ENCODE measurements at regions not wholly inside any gene's neighbourhood (a gene's known extent, or its start where the extent isn't known, plus 50 kb on each side); places are given as distances from the start of the nearest gene placed in this dataset.
A peak's percentile ranks its signal among the peaks of the same experiment; 100 is the strongest.

GRCh38 chr5:172575416-172575815, 65.6 kb upstream of the NEURL1B start:
- Histone ChIP-seq H2AFZ (ENCODE audit: low read depth, low read length) (peak overlapping the region; percentile 45), H3K4me2 (ENCODE audit: low read length) (peak overlapping the region; percentile 78), H3F3A (ENCODE audit: insufficient read depth, low read length, poor library complexity, severe bottlenecking) (no peaks in the 10 kb centered on the region), H3K9me3 (ENCODE audit: low read length) (no peaks in the 10 kb centered on the region), H3K9me2 (ENCODE audit: insufficient read depth, low read length) (no peaks in the 10 kb centered on the region), H3K79me2 (replicated peaks; ENCODE audit: insufficient read depth, low read length) (no peaks in the 10 kb centered on the region), H3K27ac (ENCODE audit: low read length) (peak overlapping the region; percentile 88), H3K27me3 (ENCODE audit: insufficient read depth, low read depth, low read length) (no peaks in the 10 kb centered on the region), H3K9ac (ENCODE audit: low read length) (peak overlapping the region; percentile 61), H4K20me1 (ENCODE audit: insufficient read depth) (no peaks in the 10 kb centered on the region), H3K4me3 (ENCODE audit: low read length) (peak overlapping the region; percentile 57), H3K36me3 (ENCODE audit: insufficient read depth, low read length) (no peaks in the 10 kb centered on the region)
- no peak for TF ChIP-seq REST (IDR thresholded peaks at IDR 0.05; ENCODE audit: borderline replicate concordance)
- no peak for TF ChIP-seq TAF1 (IDR thresholded peaks at IDR 0.05; ENCODE audit: low read depth)
- TF ChIP-seq EZH2 (IDR thresholded peaks at IDR 0.05; ENCODE audit: borderline replicate concordance, insufficient read depth, low read length, poor library complexity, severe bottlenecking) = no peak
- TF ChIP-seq POLR2AphosphoS5 (IDR thresholded peaks at IDR 0.05) = no peak
- no peak for TF ChIP-seq CTCF (IDR thresholded peaks at IDR 0.05; ENCODE audit: poor library complexity, severe bottlenecking)
- no peak for TF ChIP-seq MXI1 (conservative IDR thresholded peaks at IDR 0.05; ENCODE audit: poor library complexity, severe bottlenecking)
- TF ChIP-seq EP300 (conservative IDR thresholded peaks at IDR 0.05; ENCODE audit: poor library complexity, severe bottlenecking) = no peak
- no peak for TF ChIP-seq RAD21 (conservative IDR thresholded peaks at IDR 0.05)
- no peak for TF ChIP-seq SMC3 (conservative IDR thresholded peaks at IDR 0.05; ENCODE audit: poor library complexity)

GRCh38 chr5:172574871-172575223, 66.2 kb upstream of the NEURL1B start:
- peak overlapping the region; percentile 78 for H3K4me2 ChIP-seq (ENCODE audit: low read length)
- H3K27me3 ChIP-seq (ENCODE audit: insufficient read depth, low read depth, low read length) = no peaks in the 10 kb centered on the region
- H2AFZ ChIP-seq (ENCODE audit: low read depth, low read length) = peak overlapping the region; percentile 45
- H3K79me2 ChIP-seq (replicated peaks; ENCODE audit: insufficient read depth, low read length) = no peaks in the 10 kb centered on the region
- no peak for TF ChIP-seq EZH2 (IDR thresholded peaks at IDR 0.05; ENCODE audit: borderline replicate concordance, insufficient read depth, low read length, poor library complexity, severe bottlenecking)
- TF ChIP-seq EP300 (conservative IDR thresholded peaks at IDR 0.05; ENCODE audit: poor library complexity, severe bottlenecking) = peak; percentile 54
- peak; percentile 53 for TF ChIP-seq REST (IDR thresholded peaks at IDR 0.05; ENCODE audit: borderline replicate concordance)
- peak overlapping the region; percentile 61 for H3K9ac ChIP-seq (ENCODE audit: low read length)
- peak overlapping the region; percentile 88 for H3K27ac ChIP-seq (ENCODE audit: low read length)
- no peaks in the 10 kb centered on the region for H3K36me3 ChIP-seq (ENCODE audit: insufficient read depth, low read length)
- no peaks in the 10 kb centered on the region for H3K9me3 ChIP-seq (ENCODE audit: low read length)
- no peaks in the 10 kb centered on the region for H4K20me1 ChIP-seq (ENCODE audit: insufficient read depth)
- H3K4me3 ChIP-seq (ENCODE audit: low read length) = peak overlapping the region; percentile 57
- no peaks in the 10 kb centered on the region for H3F3A ChIP-seq (ENCODE audit: insufficient read depth, low read length, poor library complexity, severe bottlenecking)
- no peaks in the 10 kb centered on the region for H3K9me2 ChIP-seq (ENCODE audit: insufficient read depth, low read length)

Data from neural cell (in vitro differentiated cells).